ENCODE measurements at regions not wholly inside any gene's neighbourhood (a gene's known extent, or its start where the extent isn't known, plus 50 kb on each side); places are given as distances from the start of the nearest gene placed in this dataset.

DNA sequence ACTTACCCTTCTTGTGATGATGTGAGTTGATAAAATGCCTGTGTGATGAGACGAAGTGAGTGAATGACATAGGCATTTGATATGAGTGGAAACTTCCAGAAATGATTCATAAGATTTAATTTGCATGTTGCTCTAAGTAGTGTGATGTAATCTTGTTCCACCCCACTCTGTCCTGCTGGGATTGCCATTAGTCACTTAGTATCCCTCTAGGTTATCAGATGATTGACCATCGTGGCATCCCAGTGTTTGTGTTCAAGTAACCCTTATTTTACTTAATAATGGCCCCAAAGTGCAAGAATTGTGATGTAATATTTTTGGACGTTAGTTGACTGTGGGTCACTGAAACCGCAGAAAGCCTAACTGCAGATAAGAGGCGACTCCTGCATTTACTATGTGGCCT, 214.4 kb upstream of the DIO2 start:
- TF ChIP-seq CTCF (conservative IDR thresholded peaks at IDR 0.05; ENCODE audit: low read depth, low read length) = no peak
- no peak for TF ChIP-seq EZH2 (IDR thresholded peaks at IDR 0.05; ENCODE audit: borderline replicate concordance, low read depth, low read length, poor library complexity, severe bottlenecking)
